H1 (cell line): ENCODE measurements at regions not wholly inside any gene's neighbourhood (a gene's known extent, or its start where the extent isn't known, plus 50 kb on each side); places are given as distances from the start of the nearest gene placed in this dataset.

Experiments
- CTCF ChIA-PET: fragments of 300-600 bp; sonication (Branson Sonifier 250); formaldehyde crosslinking; loops from one replicate; lab custom pipeline; 2021; ENCODE audit not compliant: partially characterized antibody; lab: Charles Lee
- POLR2A ChIA-PET: fragments of 300-600 bp; sonication (Branson Sonifier 250); formaldehyde crosslinking; loops from one replicate; lab custom pipeline; 2021; ENCODE audit warnings: inconsistent platforms; ENCODE audit not compliant: partially characterized antibody; lab: Charles Lee
- DNase-seq, 2 experiments: peaks; one replicate each; pipeline versions ENCODE4 v3.0.0 to v3.0.0-alpha.2; 2010 to 2022; ENCODE audit warnings: low spot score in 2 of 2, low read depth in 1 of 2, mixed read lengths in 1 of 2
- FAIRE-seq: peaks from 2 replicates; lab custom pipeline; 2011; peaks lifted over from hg19 to GRCh38; lab: Jason Lieb, UNC
- H2AFZ ChIP-seq: 2 replicates; pipeline ENCODE4 v1.8.1; 2012; ENCODE audit warnings: low read length, inconsistent platforms
- H2AK5ac ChIP-seq: 2 replicates; pipeline ENCODE4 v1.6.1; 2013; ENCODE audit warnings: low read depth, low read length
- H2BK120ac ChIP-seq: replicated peaks from 2 replicates; pipeline ENCODE3; 2013; ENCODE audit warnings: low read depth, low read length, inconsistent platforms
- H2BK12ac ChIP-seq: 2 replicates; pipeline ENCODE4 v1.6.1; 2013; ENCODE audit warnings: low read depth, low read length
- H2BK15ac ChIP-seq: 2 replicates; pipeline ENCODE4 v1.6.1; 2013; ENCODE audit warnings: low read length
- H2BK20ac ChIP-seq: 2 replicates; pipeline ENCODE4 v1.6.1; 2013; ENCODE audit warnings: low read length
- H2BK5ac ChIP-seq: 2 replicates; pipeline ENCODE4 v1.6.1; 2013; ENCODE audit warnings: low read depth, low read length
- H3K14ac ChIP-seq: 2 replicates; pipeline ENCODE4 v1.6.1; 2013; ENCODE audit warnings: inconsistent platforms; ENCODE audit not compliant: insufficient read length
- H3K18ac ChIP-seq: 2 replicates; pipeline ENCODE4 v1.6.1; 2013; ENCODE audit warnings: low read length; ENCODE audit errors: extremely low read depth
- H3K23ac ChIP-seq: 2 replicates; pipeline ENCODE4 v1.6.1; 2013; ENCODE audit warnings: inconsistent platforms; ENCODE audit not compliant: insufficient read length
- H3K23me2 ChIP-seq: 2 replicates; pipeline ENCODE4 v1.6.1; 2013; ENCODE audit warnings: low read depth, low read length
- H3K27ac ChIP-seq: 2 replicates; pipeline ENCODE4 v1.6.1; 2011; ENCODE audit warnings: low read depth, low read length, inconsistent platforms
- H3K27me3 ChIP-seq, 4 experiments: replicated peaks in 1 of 4; 1 replicate in 1 of 4; 2 replicates in 3 of 4; pipeline versions ENCODE4 v1.6.1 to v1.8.1; 2011 to 2013; ENCODE audit warnings: low read length in 3 of 4, mild to moderate bottlenecking in 3 of 4, inconsistent platforms in 2 of 4, mixed read lengths in 2 of 4, moderate library complexity in 1 of 4; ENCODE audit not compliant: control insufficient read depth in 3 of 4, insufficient read depth in 3 of 4; ENCODE audit errors: extremely low read depth in 1 of 4
- H3K36me3 ChIP-seq, 4 experiments: 2 replicates each; pipeline versions ENCODE4 v1.6.1 to v1.8.1; 2011 to 2013; ENCODE audit warnings: mild to moderate bottlenecking in 4 of 4, low read length in 3 of 4, moderate library complexity in 2 of 4, control low read depth in 1 of 4, inconsistent platforms in 1 of 4; ENCODE audit not compliant: insufficient read depth in 4 of 4, control insufficient read depth in 2 of 4
- H3K4ac ChIP-seq: replicated peaks from 2 replicates; pipeline ENCODE3; 2013; ENCODE audit warnings: low read length, low read depth, mixed read lengths, inconsistent platforms; ENCODE audit not compliant: insufficient read length
- H3K4me1 ChIP-seq, 4 experiments: replicated peaks in 1 of 4; 1 replicate in 1 of 4; 2 replicates in 3 of 4; pipeline versions ENCODE4 v1.6.1 to v1.8.1; 2011 to 2013; ENCODE audit warnings: low read length in 3 of 4, inconsistent platforms in 2 of 4, mixed read lengths in 1 of 4; ENCODE audit not compliant: insufficient read depth in 4 of 4, control insufficient read depth in 3 of 4
- H3K4me2 ChIP-seq, 2 experiments: 2 replicates each; pipeline versions ENCODE4 v1.6.1 to v1.8.1; 2011 to 2013; ENCODE audit warnings: low read depth in 2 of 2, low read length in 2 of 2, control low read depth in 1 of 2, inconsistent platforms in 1 of 2, mild to moderate bottlenecking in 1 of 2; ENCODE audit not compliant: insufficient read depth in 1 of 2
- H3K4me3 ChIP-seq, 4 experiments: fragments of 200-600, 300-600 bp in 1 of 4; sonication (generic), shearing (Covaris generic), sonication (Bioruptor Twin) in 1 of 4; 2 replicates each; pipeline versions ENCODE4 v1.5.1 to v1.8.1; 2011 to 2016; ENCODE audit warnings: low read length in 4 of 4, low read depth in 3 of 4, control low read depth in 2 of 4, inconsistent platforms in 2 of 4, mild to moderate bottlenecking in 2 of 4, mixed read lengths in 1 of 4, moderate library complexity in 1 of 4; ENCODE audit not compliant: insufficient read depth in 2 of 4; ENCODE audit errors: extremely low read depth in 1 of 4
- H3K56ac ChIP-seq: replicated peaks from 2 replicates; pipeline ENCODE3; 2013; ENCODE audit warnings: low read depth, mild to moderate bottlenecking, mixed read lengths, low read length, inconsistent platforms; ENCODE audit not compliant: insufficient read length
- H3K79me1 ChIP-seq: 2 replicates; pipeline ENCODE4 v1.6.1; 2013; ENCODE audit warnings: low read depth, low read length, control low read depth
- H3K79me2 ChIP-seq, 2 experiments: 2 replicates each; pipeline versions ENCODE4 v1.6.1 to v1.8.1; 2012 to 2013; ENCODE audit warnings: low read length in 2 of 2, mild to moderate bottlenecking in 2 of 2, inconsistent platforms in 1 of 2; ENCODE audit not compliant: insufficient read depth in 2 of 2, control insufficient read depth in 1 of 2
- H3K9ac ChIP-seq, 4 experiments: replicated peaks in 1 of 4; 1 replicate in 1 of 4; 2 replicates in 3 of 4; pipeline versions ENCODE4 v1.6.1 to v1.8.1; 2011 to 2013; ENCODE audit warnings: low read depth in 3 of 4, low read length in 3 of 4, control low read depth in 2 of 4, mild to moderate bottlenecking in 2 of 4, moderate library complexity in 2 of 4, inconsistent platforms in 1 of 4; ENCODE audit errors: extremely low read depth in 1 of 4
- H3K9me3 ChIP-seq, 2 experiments: 2 replicates each; pipeline versions ENCODE4 v1.6.1 to v1.8.1; 2012 to 2013; ENCODE audit warnings: mild to moderate bottlenecking in 2 of 2, moderate library complexity in 2 of 2, control low read depth in 1 of 2, inconsistent platforms in 1 of 2, low read depth in 1 of 2, low read length in 1 of 2, mixed read lengths in 1 of 2; ENCODE audit not compliant: insufficient read depth in 2 of 2
- H4K20me1 ChIP-seq, 2 experiments: replicated peaks in 1 of 2; 2 replicates each; pipeline versions ENCODE3 to v1.8.1; 2011 to 2013; ENCODE audit warnings: inconsistent platforms in 2 of 2, low read length in 2 of 2, mild to moderate bottlenecking in 1 of 2; ENCODE audit not compliant: insufficient read depth in 2 of 2, control insufficient read depth in 1 of 2
- H4K5ac ChIP-seq: 2 replicates; pipeline ENCODE4 v1.6.1; 2013; ENCODE audit warnings: low read length, low read depth, mixed read lengths, inconsistent platforms; ENCODE audit not compliant: insufficient read length
- H4K8ac ChIP-seq: 2 replicates; pipeline ENCODE4 v1.8.0; 2013; ENCODE audit warnings: mild to moderate bottlenecking, moderate library complexity, low read length, inconsistent platforms; ENCODE audit not compliant: insufficient read depth; ENCODE audit errors: extremely low read depth
- H4K91ac ChIP-seq: replicated peaks from 2 replicates; pipeline ENCODE3; 2013; ENCODE audit warnings: low read length, mixed read lengths, inconsistent platforms; ENCODE audit not compliant: insufficient read length
- ATF3 ChIP-seq: IDR thresholded peaks from 2 replicates; pipeline ENCODE4 v1.6.1; 2011; ENCODE audit warnings: low read depth, mild to moderate bottlenecking, low read length; ENCODE audit not compliant: insufficient read depth
- BRCA1 ChIP-seq: IDR thresholded peaks from 2 replicates; pipeline ENCODE4 v1.6.1; 2012; ENCODE audit warnings: low read depth, low read length, improper control_type of control experiment
- CTCF ChIP-seq, 3 experiments: IDR thresholded peaks; 1 replicate in 2 of 3; 2 replicates in 1 of 3; pipeline versions ENCODE4 v1.5.1 to v1.6.1; 2011; ENCODE audit warnings: low read length in 3 of 3, mild to moderate bottlenecking in 3 of 3, inconsistent platforms in 2 of 3, low read depth in 1 of 3, moderate library complexity in 1 of 3; ENCODE audit not compliant: insufficient read depth in 1 of 3; ENCODE audit errors: control extremely low read depth in 1 of 3
- JUN ChIP-seq: IDR thresholded peaks from 2 replicates; pipeline ENCODE4 v1.6.1; 2011; ENCODE audit warnings: low read depth, mild to moderate bottlenecking, improper control_type of control experiment, low read length
- SIRT6 ChIP-seq: IDR thresholded peaks from one replicate; pipeline ENCODE4 v1.7.1; 2012; ENCODE audit warnings: low read length, inconsistent platforms
- SP4 ChIP-seq: IDR thresholded peaks from 2 replicates; pipeline ENCODE4 v1.6.1; 2012; ENCODE audit warnings: low read length, inconsistent platforms
- YY1 ChIP-seq: IDR thresholded peaks from 2 replicates; pipeline ENCODE4 v1.6.1; 2011; ENCODE audit warnings: low read depth, mild to moderate bottlenecking, low read length
- WGBS, 2 experiments: shearing (Covaris generic) in 1 of 2; methylation state at CpG; one replicate each; pipeline versions ENCODE4 v1.1.6 to v1.1.7; 2013 to 2015; ENCODE audit warnings: low lambda C conversion rate in 2 of 2, mixed read lengths in 2 of 2, inconsistent platforms in 1 of 2, low coverage in 1 of 2, missing lambda C conversion rate in 1 of 2; ENCODE audit not compliant: insufficient replicate concordance in 2 of 2, insufficient coverage in 1 of 2, insufficient read length in 1 of 2; ENCODE audit errors: extremely low coverage in 1 of 2, missing lambda C conversion rate in 1 of 2; 5-methylcytosine and 5-hydroxymethylcytosine counted together

GRCh38 chr10:28922861-28923260 lies 245.5 kb downstream of the BAMBI start:
- no peak overlapping the region for H2BK5ac ChIP-seq
- no peak overlapping the region for H3K27ac ChIP-seq
- no peaks in the 10 kb centered on the region for H3K9me3 ChIP-seq
- TF ChIP-seq SIRT6, result no peak
- no peak for TF ChIP-seq SP4
- no peak for TF ChIP-seq ATF3
- no peak for TF ChIP-seq YY1
- no peak for TF ChIP-seq CTCF (IDR thresholded peaks at IDR 0.05; ENCODE audit: control extremely low read depth in 1 of 3, insufficient read depth in 1 of 3, low read depth in 1 of 3, low read length in 3 of 3)
- no peak for TF ChIP-seq JUN
- TF ChIP-seq BRCA1, result no peak
- no peak for DNase-seq
- H3K18ac ChIP-seq, result no peak overlapping the region
- H3K23me2 ChIP-seq, result no peaks in the 10 kb centered on the region
- H3K79me2 ChIP-seq, result no peaks in the 10 kb centered on the region
- 88% methylated on average over 2 of the region's 2 CpGs; no CpG with 5 or more reads in 1 of the 2 experiments for WGBS, 2 experiments
- no peak overlapping the region for H3K14ac ChIP-seq
- H4K20me1 ChIP-seq, result no peaks in the 10 kb centered on the region
- H3K27me3 ChIP-seq, result no peaks in the 10 kb centered on the region
- H3K4me1 ChIP-seq, result peaks cover 0 to 3% (median 0%) of the 10 kb centered on the region in 4 experiments; a peak in 1 of 7 replicates
- no peak for FAIRE-seq
- no peak overlapping the region for H2BK20ac ChIP-seq
- H3K4ac ChIP-seq, result no peak overlapping the region
- no peak overlapping the region for H2BK12ac ChIP-seq
- 0 out of 2 replicates have a peak overlapping the region, but pooled peaks have one; percentile 2 for H2BK15ac ChIP-seq
- ChIA-PET CTCF (interaction anchor here (0.7 to 4.0 kb wide), 5 partner anchors 10 to 321 kb away, joined by 3 to 27 read pairs (median 5); no protein-coding TSS in a partner anchor), POLR2A (interaction anchor here (0.8 kb wide), 1 partner anchor 17 kb away, joined by 3 read pairs; no protein-coding TSS in a partner anchor)
- no peak overlapping the region for H2BK120ac ChIP-seq
- H3K4me2 ChIP-seq, result no peak overlapping the region
- no peak overlapping the region for H3K9ac ChIP-seq
- H3K56ac ChIP-seq, result no peak overlapping the region
- H3K36me3 ChIP-seq, result no peaks in the 10 kb centered on the region
- no peaks in the 10 kb centered on the region for H3K79me1 ChIP-seq
- H2AFZ ChIP-seq, result no peak overlapping the region
- no peak overlapping the region for H3K4me3 ChIP-seq
- H2AK5ac ChIP-seq, result no peak overlapping the region
- no peak overlapping the region for H4K5ac ChIP-seq
- H4K8ac ChIP-seq, result no peak overlapping the region
- no peak overlapping the region for H3K23ac ChIP-seq
- H4K91ac ChIP-seq, result no peak overlapping the region
